Hepatocyte (in vitro differentiated cells): ENCODE measurements at regions not wholly inside any gene's neighbourhood (a gene's known extent, or its start where the extent isn't known, plus 50 kb on each side); places are given as distances from the start of the nearest gene placed in this dataset.

Experiments used
- CTCF ChIP-seq: fragments of 200-600 bp; sonication (generic); IDR thresholded peaks from 2 replicates; pipeline ENCODE4 v1.5.1; 2016; ENCODE audit warnings: antibody characterized with exemption, mild to moderate bottlenecking; ENCODE audit not compliant: poor library complexity
- EZH2 ChIP-seq: fragments of 200-600 bp; sonication (generic); IDR thresholded peaks from 2 replicates; pipeline ENCODE4 v1.6.1; 2016; ENCODE audit warnings: antibody characterized with exemption, mild to moderate bottlenecking, borderline replicate concordance

DNA sequence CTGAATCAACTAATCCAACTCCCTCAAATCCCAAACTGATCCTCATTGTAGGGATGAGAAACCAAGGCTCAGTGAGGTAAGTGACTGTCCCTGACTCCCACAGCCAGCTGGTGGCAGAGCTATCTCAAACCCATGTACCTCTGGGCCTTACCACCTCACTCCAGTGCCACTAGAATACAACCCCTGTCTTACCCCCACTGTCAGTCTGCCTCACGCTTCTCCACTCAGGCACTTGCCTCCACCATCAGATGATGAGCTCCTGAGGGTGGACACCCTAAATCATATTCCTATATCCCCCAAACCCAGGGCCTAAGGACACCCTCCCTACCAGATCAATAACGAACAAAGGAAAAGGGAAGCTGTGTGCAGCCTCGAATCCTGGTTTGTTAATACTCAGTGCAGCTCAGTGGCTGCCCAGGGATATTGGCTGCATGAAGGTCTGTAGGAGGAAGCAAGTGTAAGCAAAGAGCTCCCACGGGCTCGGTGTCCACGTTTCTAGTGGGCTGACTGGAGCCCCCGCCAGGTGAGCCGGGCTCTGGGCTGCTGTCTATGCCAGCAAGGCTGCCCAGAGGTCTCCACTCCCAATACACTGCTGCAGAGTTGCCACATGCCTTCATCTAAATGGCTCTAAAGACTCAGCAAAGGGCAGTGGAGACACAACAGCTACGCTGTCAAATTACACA, 533.4 kb downstream of the MATN1 start:
- TF ChIP-seq CTCF (no peak), EZH2 (no peak)
